ENCODE measurements at regions not wholly inside any gene's neighbourhood (a gene's known extent, or its start where the extent isn't known, plus 50 kb on each side); places are given as distances from the start of the nearest gene placed in this dataset.

GRCh38 chr12:126483145-126484068, 1418.2 kb downstream of the AACS start:
- no peak for DNase-seq

- DNase-seq = no peak
Measured at GRCh38 chr12:126487431-126487980, 1422.3 kb downstream of the AACS start.

GRCh38 chr12:126488806-126489205, 1423.6 kb downstream of the AACS start:
- no peak for DNase-seq

- no peak for DNase-seq
Measured at GRCh38 chr12:126492181-126492580, 1426.9 kb downstream of the AACS start.

- no peak for DNase-seq
Measured at GRCh38 chr12:126493366-126494108, 1428.3 kb downstream of the AACS start.

- no peak for DNase-seq
Measured at GRCh38 chr12:126496201-126496600, 1431.0 kb downstream of the AACS start.

GRCh38 chr12:126506426-126507182, 1441.4 kb downstream of the AACS start:
- DNase-seq = no peak

GRCh38 chr12:126507231-126507630, 1442.0 kb downstream of the AACS start:
- DNase-seq = no peak

GRCh38 chr12:126509572-126509971, 1444.3 kb downstream of the AACS start:
- no peak for DNase-seq

GRCh38 chr12:126510630-126511029, 1445.4 kb downstream of the AACS start:
- no peak for DNase-seq

GRCh38 chr12:126512916-126513913, 1448.0 kb downstream of the AACS start:
- DNase-seq = no peak

GRCh38 chr12:126518596-126519200, 1453.5 kb downstream of the AACS start:
- DNase-seq = no peak

GRCh38 chr12:126519833-126520232, 1454.6 kb downstream of the AACS start:
- no peak for DNase-seq

GRCh38 chr12:126523891-126524290, 1458.7 kb downstream of the AACS start:
- no peak for DNase-seq

- DNase-seq = no peak
Measured at GRCh38 chr12:126534495-126534894, 1469.3 kb downstream of the AACS start.

GRCh38 chr12:126534942-126535341, 1469.7 kb downstream of the AACS start:
- DNase-seq = no peak

- no peak for DNase-seq
Measured at GRCh38 chr12:126535971-126536370, 1470.7 kb downstream of the AACS start.

GRCh38 chr12:126537961-126538530, 1472.8 kb downstream of the AACS start:
- no peak for DNase-seq

- DNase-seq = no peak
Measured at GRCh38 chr12:126538888-126539287, 1473.7 kb downstream of the AACS start.

- no peak for DNase-seq
Measured at GRCh38 chr12:126545411-126545810, 1480.2 kb downstream of the AACS start.

- DNase-seq = no peak
Measured at GRCh38 chr12:126547905-126548304, 1482.7 kb downstream of the AACS start.

Measured in midbrain (tissue), 1 donor.